Neural progenitor cell (in vitro differentiated cells): ENCODE measurements at regions not wholly inside any gene's neighbourhood (a gene's known extent, or its start where the extent isn't known, plus 50 kb on each side); places are given as distances from the start of the nearest gene placed in this dataset.

Experiments
- CTCF ChIP-seq: fragments of 200-600 bp; sonication (generic); IDR thresholded peaks from 2 replicates; pipeline ENCODE4 v1.5.1; 2017; ENCODE audit warnings: antibody characterized with exemption, mild to moderate bottlenecking
- EZH2 ChIP-seq: fragments of 200-600 bp; sonication (generic); IDR thresholded peaks from 2 replicates; pipeline ENCODE4 v1.6.1; 2017; ENCODE audit warnings: antibody characterized with exemption, mild to moderate bottlenecking, moderate library complexity
- EZH2phosphoT487 ChIP-seq: fragments of 200-600 bp; sonication (generic); IDR thresholded peaks from 2 replicates; pipeline ENCODE4 v1.6.1; 2017; ENCODE audit warnings: antibody characterized with exemption

GRCh38 chr3:80351201-80351600 is 583.4 kb upstream of the ROBO1 start:
- TF ChIP-seq CTCF (no peak), EZH2phosphoT487 (no peak), EZH2 (no peak)
